Esophagus (tissue), 2 donors: ENCODE measurements at regions not wholly inside any gene's neighbourhood (a gene's known extent, or its start where the extent isn't known, plus 50 kb on each side); places are given as distances from the start of the nearest gene placed in this dataset.

Source experiments
- H3K27ac ChIP-seq, 2 donors: one replicate each; pipeline ENCODE4 v1.5.1; 2013; ENCODE audit warnings: low read depth in 2 of 2, mild to moderate bottlenecking in 2 of 2, inconsistent platforms in 1 of 2, low read length in 1 of 2, moderate library complexity in 1 of 2
- H3K27me3 ChIP-seq, 2 donors: one replicate each; pipeline ENCODE4 v1.6.1; 2013; ENCODE audit warnings: low read length in 2 of 2, control low read depth in 1 of 2, mild to moderate bottlenecking in 1 of 2; ENCODE audit not compliant: insufficient read depth in 2 of 2, control insufficient read depth in 1 of 2
- H3K36me3 ChIP-seq, 2 donors: one replicate each; pipeline ENCODE4 v1.6.1; 2013; ENCODE audit warnings: low read length in 1 of 2; ENCODE audit not compliant: control insufficient read depth in 2 of 2, insufficient read depth in 2 of 2
- H3K4me1 ChIP-seq, 2 donors: one replicate each; pipeline ENCODE4 v1.6.1; 2013; ENCODE audit warnings: low read length in 1 of 2; ENCODE audit not compliant: control insufficient read depth in 2 of 2, insufficient read depth in 2 of 2
- H3K4me3 ChIP-seq, 2 donors: one replicate each; pipeline ENCODE4 v1.5.1; 2013; ENCODE audit warnings: low read length in 2 of 2, mild to moderate bottlenecking in 2 of 2, low read depth in 1 of 2, moderate library complexity in 1 of 2
- H3K9me3 ChIP-seq, 2 donors: one replicate each; pipeline ENCODE4 v1.6.1; 2013; ENCODE audit warnings: mild to moderate bottlenecking in 2 of 2, low read depth in 1 of 2, low read length in 1 of 2, moderate library complexity in 1 of 2; ENCODE audit not compliant: control insufficient read depth in 2 of 2, insufficient read depth in 1 of 2
- WGBS, 2 donors: extraction: QIAGEN DNeasy Blood & Tissue Kit; methylation state at CpG; one replicate each; pipeline ENCODE4 v1.1.7; 2013; 5-methylcytosine and 5-hydroxymethylcytosine counted together
- donor health status: healthy with polysubstance abuse.
- donor health status: Bipolar disorder and iron deficiency.

- H3K9me3 ChIP-seq = no peaks in the 10 kb centered on the region
- no peaks in the 10 kb centered on the region for H3K27me3 ChIP-seq
- H3K36me3 ChIP-seq = no peaks in the 10 kb centered on the region
- H3K27ac ChIP-seq = no peak overlapping the region
- H3K4me1 ChIP-seq = peaks cover 0 to 3% of the 10 kb centered on the region in 2 donors
- H3K4me3 ChIP-seq = no peak overlapping the region
- WGBS, 2 donors = 87 to 92% methylated on average over 10 of the region's 10 CpGs
Observed at GRCh38 chr6:137724495-137725211, 142.4 kb upstream of the TNFAIP3 start.

- no peak overlapping the region for H3K27ac ChIP-seq
Observed at GRCh38 chr6:137725949-137726348, 141.1 kb upstream of the TNFAIP3 start.

GRCh38 chr6:137726582-137726981 lies 140.5 kb upstream of the TNFAIP3 start:
- no peak overlapping the region for H3K4me3 ChIP-seq
- no peaks in the 10 kb centered on the region for H3K36me3 ChIP-seq
- 89% methylated on average over 1 of the region's 1 CpG for WGBS, 2 donors
- no peaks in the 10 kb centered on the region for H3K9me3 ChIP-seq
- H3K27ac ChIP-seq = no peak overlapping the region
- peaks cover 0 to 3% of the 10 kb centered on the region in 2 donors for H3K4me1 ChIP-seq
- H3K27me3 ChIP-seq = no peaks in the 10 kb centered on the region

More at GRCh38 chr6:137725949-137726348, 141.1 kb upstream of the TNFAIP3 start:
- Histone ChIP-seq H3K36me3 (no peaks in the 10 kb centered on the region), H3K4me1 (peaks cover 0 to 3% of the 10 kb centered on the region in 2 donors), H3K9me3 (no peaks in the 10 kb centered on the region), H3K4me3 (no peak overlapping the region), H3K27me3 (no peaks in the 10 kb centered on the region)
- 94 to 95% methylated on average over 2 of the region's 2 CpGs for WGBS, 2 donors

GRCh38 chr6:137727216-137727765 lies 139.8 kb upstream of the TNFAIP3 start:
- Histone ChIP-seq H3K9me3 (no peaks in the 10 kb centered on the region), H3K4me3 (no peak overlapping the region), H3K36me3 (no peaks in the 10 kb centered on the region), H3K27me3 (no peaks in the 10 kb centered on the region), H3K4me1 (peaks cover 0 to 3% of the 10 kb centered on the region in 2 donors), H3K27ac (no peak overlapping the region)
- 75 to 77% methylated on average over 4 of the region's 4 CpGs for WGBS, 2 donors

- no peaks in the 10 kb centered on the region for H3K9me3 ChIP-seq
- no peaks in the 10 kb centered on the region for H3K36me3 ChIP-seq
- WGBS, 2 donors = 25 to 30% methylated on average over 6 of the region's 6 CpGs
- H3K27ac ChIP-seq = peak overlapping the region; percentile 15 to 16
- no peak overlapping the region for H3K4me3 ChIP-seq
- H3K27me3 ChIP-seq = no peaks in the 10 kb centered on the region
- H3K4me1 ChIP-seq = peaks cover 0 to 3% of the 10 kb centered on the region in 2 donors
Observed at GRCh38 chr6:137728386-137729349, 138.4 kb upstream of the TNFAIP3 start.

GRCh38 chr6:137729866-137730629 lies 137.0 kb upstream of the TNFAIP3 start:
- Histone ChIP-seq H3K27me3 (no peaks in the 10 kb centered on the region), H3K36me3 (no peaks in the 10 kb centered on the region), H3K27ac (no peak overlapping the region), H3K4me3 (no peak overlapping the region), H3K9me3 (no peaks in the 10 kb centered on the region), H3K4me1 (peaks cover 0 to 3% of the 10 kb centered on the region in 2 donors)
- 81 to 90% methylated on average over 6 of the region's 6 CpGs for WGBS, 2 donors

GRCh38 chr6:137731600-137731959 lies 135.5 kb upstream of the TNFAIP3 start:
- H3K9me3 ChIP-seq = no peaks in the 10 kb centered on the region
- no peak overlapping the region for H3K27ac ChIP-seq
- no peak overlapping the region for H3K4me3 ChIP-seq
- no peaks in the 10 kb centered on the region for H3K27me3 ChIP-seq
- WGBS, 2 donors = 51 to 64% methylated on average over 2 of the region's 2 CpGs
- H3K36me3 ChIP-seq = no peaks in the 10 kb centered on the region
- H3K4me1 ChIP-seq = peaks cover 0 to 3% of the 10 kb centered on the region in 2 donors

- no peaks in the 10 kb centered on the region for H3K27me3 ChIP-seq
- no peak overlapping the region for H3K4me3 ChIP-seq
- no peaks in the 10 kb centered on the region for H3K36me3 ChIP-seq
- H3K27ac ChIP-seq = no peak overlapping the region
- no peaks in the 10 kb centered on the region for H3K9me3 ChIP-seq
- H3K4me1 ChIP-seq = peaks cover 0 to 3% of the 10 kb centered on the region in 2 donors
- 52 to 74% methylated on average over 4 of the region's 4 CpGs for WGBS, 2 donors
Observed at GRCh38 chr6:137731960-137732616, 135.0 kb upstream of the TNFAIP3 start.
